GM12864 (cell line): ENCODE measurements at regions not wholly inside any gene's neighbourhood (a gene's known extent, or its start where the extent isn't known, plus 50 kb on each side); places are given as distances from the start of the nearest gene placed in this dataset.

Source experiments
- DNase-seq: peaks from one replicate; pipeline ENCODE4 v3.0.0-alpha.2; 2011; ENCODE audit warnings: low read depth
- H3K4me3 ChIP-seq: 2 replicates; pipeline ENCODE4 v1.5.1; 2011; ENCODE audit warnings: mild to moderate bottlenecking, low read depth, low read length, control low read depth
- CTCF ChIP-seq: IDR thresholded peaks from 2 replicates; pipeline ENCODE4 v1.5.1; 2011; ENCODE audit warnings: low read depth, mild to moderate bottlenecking, moderate library complexity, low read length, control low read depth, inconsistent platforms; ENCODE audit errors: missing control alignments

GRCh38 chr21:16304174-16305095 lies 574.7 kb downstream of the USP25 start:
- no peak for DNase-seq
- no peak for TF ChIP-seq CTCF
- H3K4me3 ChIP-seq = no peak overlapping the region

- TF ChIP-seq CTCF = no peak
- H3K4me3 ChIP-seq = no peak overlapping the region
- no peak for DNase-seq
These were observed 575.9 kb downstream of the USP25 start for GRCh38 chr21:16305686-16306085.

GRCh38 chr21:16307256-16307655 lies 577.5 kb downstream of the USP25 start:
- DNase-seq = no peak
- no peak overlapping the region for H3K4me3 ChIP-seq
- no peak for TF ChIP-seq CTCF

GRCh38 chr21:16308269-16308668 lies 578.5 kb downstream of the USP25 start:
- no peak for DNase-seq
- H3K4me3 ChIP-seq = no peak overlapping the region
- TF ChIP-seq CTCF = no peak

- H3K4me3 ChIP-seq = no peak overlapping the region
- no peak for DNase-seq
- no peak for TF ChIP-seq CTCF
These were observed 579.6 kb downstream of the USP25 start for GRCh38 chr21:16309250-16309971.

- no peak for DNase-seq
- no peak for TF ChIP-seq CTCF
- H3K4me3 ChIP-seq = no peak overlapping the region
These were observed 580.4 kb downstream of the USP25 start for GRCh38 chr21:16310176-16310575.
